IMR-90 (cell line): ENCODE measurements at regions not wholly inside any gene's neighbourhood (a gene's known extent, or its start where the extent isn't known, plus 50 kb on each side); places are given as distances from the start of the nearest gene placed in this dataset.

Experiments
- ATAC-seq: fragments of 200-7000 bp; cut with Tn5 transposase; 2 replicates; pipeline ENCODE4 v1.9.1; 2020; ENCODE audit warnings: low read depth, mild to moderate bottlenecking, moderate library complexity
- BruUV-seq: library from RNA; stranded (reverse); fragments of 400-500 nt; replicated peaks from 2 replicates; lab custom pipeline; 2021; lab: Mats Ljungman, UMichigan
- CTCF ChIA-PET: fragments of 300-600 bp; formaldehyde crosslinking; extraction: SDS; loops from one replicate; lab custom pipeline; 2021; ENCODE audit warnings: antibody characterized with exemption; lab: Yijun Ruan, JAX
- POLR2A ChIA-PET: fragments of 300-600 bp; sonication (Branson Sonifier 250); formaldehyde crosslinking; loops from one replicate; lab custom pipeline; 2022; ENCODE audit warnings: antibody characterized with exemption; ENCODE audit not compliant: unreplicated experiment; lab: Charles Lee
- DNase-seq: peaks from one replicate; pipeline ENCODE4 v3.0.0; 2013
- H2AFZ ChIP-seq: replicated peaks from 2 replicates; pipeline ENCODE3; 2013; ENCODE audit warnings: low read length, mild to moderate bottlenecking; ENCODE audit not compliant: poor library complexity
- H2AK5ac ChIP-seq: 2 replicates; pipeline ENCODE4 v1.6.1; 2013; ENCODE audit warnings: low read depth, low read length, inconsistent platforms
- H2AK9ac ChIP-seq: replicated peaks from 2 replicates; pipeline ENCODE3; 2013; ENCODE audit warnings: mild to moderate bottlenecking, low read depth, low read length, moderate library complexity; ENCODE audit not compliant: poor library complexity
- H2BK120ac ChIP-seq: 2 replicates; pipeline ENCODE4 v1.6.1; 2013; ENCODE audit warnings: low read depth, low read length, inconsistent platforms
- H2BK15ac ChIP-seq: 3 replicates; pipeline ENCODE4 v1.6.1; 2013; ENCODE audit warnings: low read depth, low read length, inconsistent platforms
- H2BK20ac ChIP-seq: 2 replicates; pipeline ENCODE4 v1.6.1; 2013; ENCODE audit warnings: low read depth, mild to moderate bottlenecking, inconsistent platforms, low read length, moderate library complexity
- H2BK5ac ChIP-seq: 2 replicates; pipeline ENCODE4 v1.6.1; 2013; ENCODE audit warnings: mild to moderate bottlenecking, low read depth, low read length, inconsistent platforms; ENCODE audit not compliant: poor library complexity, severe bottlenecking
- H3K14ac ChIP-seq: replicated peaks from 2 replicates; pipeline ENCODE4 v1.6.1; 2013; ENCODE audit warnings: low read depth, low read length, inconsistent platforms
- H3K18ac ChIP-seq: 2 replicates; pipeline ENCODE4 v1.6.1; 2013; ENCODE audit warnings: low read depth, low read length, control low read depth
- H3K23ac ChIP-seq: 2 replicates; pipeline ENCODE4 v1.6.1; 2013; ENCODE audit warnings: low read depth, low read length, inconsistent platforms
- H3K27ac ChIP-seq: 2 replicates; pipeline ENCODE4 v1.5.1; 2013; ENCODE audit warnings: mild to moderate bottlenecking, control low read depth, low read length; ENCODE audit not compliant: insufficient read depth
- H3K27me3 ChIP-seq: 2 replicates; pipeline ENCODE4 v1.6.1; 2013; ENCODE audit warnings: low read length; ENCODE audit not compliant: control insufficient read depth, insufficient read depth
- H3K36me3 ChIP-seq: 2 replicates; pipeline ENCODE4 v1.6.1; 2013; ENCODE audit warnings: low read length, mixed read lengths; ENCODE audit not compliant: control insufficient read depth, insufficient read depth
- H3K4ac ChIP-seq: 2 replicates; pipeline ENCODE4 v1.6.1; 2013; ENCODE audit warnings: low read depth, low read length, inconsistent platforms
- H3K4me1 ChIP-seq: 2 replicates; pipeline ENCODE4 v1.6.1; 2013; ENCODE audit warnings: low read length, mixed read lengths; ENCODE audit not compliant: control insufficient read depth, insufficient read depth
- H3K4me2 ChIP-seq: 2 replicates; pipeline ENCODE4 v1.6.1; 2013; ENCODE audit warnings: low read depth, mild to moderate bottlenecking, control low read depth, low read length, moderate library complexity
- H3K4me3 ChIP-seq: 2 replicates; pipeline ENCODE4 v1.5.1; 2013; ENCODE audit warnings: low read depth, mild to moderate bottlenecking, control low read depth, low read length, moderate library complexity; ENCODE audit not compliant: insufficient read depth
- H3K56ac ChIP-seq: 2 replicates; pipeline ENCODE4 v1.6.1; 2013; ENCODE audit warnings: low read length, inconsistent platforms; ENCODE audit not compliant: insufficient read depth; ENCODE audit errors: extremely low read depth
- H3K79me1 ChIP-seq, 2 experiments: 2 replicates each; pipeline ENCODE4 v1.6.1; 2013; ENCODE audit warnings: low read length in 2 of 2, inconsistent platforms in 1 of 2, low read depth in 1 of 2
- H3K9ac ChIP-seq: 2 replicates; pipeline ENCODE4 v1.6.1; 2013; ENCODE audit warnings: low read depth, low read length, control low read depth
- H3K9me1 ChIP-seq: 2 replicates; pipeline ENCODE4 v1.6.1; 2013; ENCODE audit warnings: low read length, inconsistent platforms; ENCODE audit not compliant: insufficient read depth
- H3K9me3 ChIP-seq: 2 replicates; pipeline ENCODE4 v1.6.1; 2013; ENCODE audit warnings: low read length; ENCODE audit not compliant: control insufficient read depth, insufficient read depth
- H4K20me1 ChIP-seq: 2 replicates; pipeline ENCODE4 v1.6.1; 2013; ENCODE audit warnings: low read length, inconsistent platforms; ENCODE audit not compliant: insufficient read depth
- H4K5ac ChIP-seq: 2 replicates; pipeline ENCODE4 v1.6.1; 2013; ENCODE audit warnings: mild to moderate bottlenecking, low read depth, low read length, control low read depth
- H4K8ac ChIP-seq, 2 experiments: 2 replicates each; pipeline ENCODE4 v1.6.1; 2013; ENCODE audit warnings: low read depth in 2 of 2, low read length in 2 of 2, control low read depth in 1 of 2, inconsistent platforms in 1 of 2
- H4K91ac ChIP-seq: 2 replicates; pipeline ENCODE4 v1.6.1; 2013; ENCODE audit warnings: low read depth, low read length, inconsistent platforms; ENCODE audit not compliant: insufficient read depth
- BHLHE40 ChIP-seq: fragments of 150-350 bp; IDR thresholded peaks from 2 replicates; pipeline ENCODE4 v1.6.1; 2016; ENCODE audit warnings: mild to moderate bottlenecking, low read depth, low read length
- CEBPB ChIP-seq: IDR thresholded peaks from 2 replicates; pipeline ENCODE4 v1.6.1; 2012; ENCODE audit warnings: low read depth, low read length, improper control_type of control experiment
- CHD1 ChIP-seq: IDR thresholded peaks from 2 replicates; pipeline ENCODE4 v1.6.1; 2012; ENCODE audit warnings: low read depth, low read length, improper control_type of control experiment
- CTCF ChIP-seq: conservative IDR thresholded peaks from 2 replicates; pipeline ENCODE4 v1.5.1; 2012; ENCODE audit warnings: mild to moderate bottlenecking, low read depth, low read length, improper control_type of control experiment
- FOS ChIP-seq: fragments of 150-350 bp; IDR thresholded peaks from 2 replicates; pipeline ENCODE4 v1.6.1; 2016; ENCODE audit warnings: low read depth, low read length
- MAFK ChIP-seq: IDR thresholded peaks from 2 replicates; pipeline ENCODE4 v1.6.1; 2012; ENCODE audit warnings: low read depth, low read length, improper control_type of control experiment
- MAZ ChIP-seq: IDR thresholded peaks from 2 replicates; pipeline ENCODE4 v1.6.1; 2012; ENCODE audit warnings: low read depth, mild to moderate bottlenecking, low read length, improper control_type of control experiment, moderate library complexity, borderline replicate concordance
- MXI1 ChIP-seq: IDR thresholded peaks from 2 replicates; pipeline ENCODE4 v1.6.1; 2012; ENCODE audit warnings: low read depth, mild to moderate bottlenecking, low read length, moderate library complexity, borderline replicate concordance
- NFE2L2 ChIP-seq: fragments of 150-350 bp; IDR thresholded peaks from 2 replicates; pipeline ENCODE4 v1.6.1; 2016; ENCODE audit warnings: low read depth, mild to moderate bottlenecking, low read length
- POLR2A ChIP-seq: IDR thresholded peaks from 2 replicates; pipeline ENCODE4 v1.6.1; 2012; ENCODE audit warnings: mild to moderate bottlenecking, low read depth, low read length
- RAD21 ChIP-seq: IDR thresholded peaks from 2 replicates; pipeline ENCODE4 v1.6.1; 2012; ENCODE audit warnings: low read length, improper control_type of control experiment
- RCOR1 ChIP-seq: IDR thresholded peaks from 2 replicates; pipeline ENCODE4 v1.6.1; 2012; ENCODE audit warnings: mild to moderate bottlenecking, low read length, improper control_type of control experiment; ENCODE audit not compliant: insufficient replicate concordance
- RFX5 ChIP-seq: IDR thresholded peaks from 2 replicates; pipeline ENCODE4 v1.8.0; 2012; ENCODE audit warnings: low read depth, mild to moderate bottlenecking, low read length, moderate library complexity
- SMC3 ChIP-seq: fragments of 150-350 bp; IDR thresholded peaks from 2 replicates; pipeline ENCODE4 v1.6.1; 2016; ENCODE audit warnings: low read depth, mild to moderate bottlenecking, antibody characterized with exemption, low read length, moderate library complexity
- USF2 ChIP-seq: fragments of 150-350 bp; IDR thresholded peaks from 2 replicates; pipeline ENCODE4 v1.6.1; 2017; ENCODE audit warnings: mild to moderate bottlenecking, antibody characterized with exemption, low read length, low read depth
- WGBS, 2 experiments: methylation state at CpG; one replicate each; pipeline versions ENCODE4 v1.1.5 to v1.1.7; 2013; ENCODE audit warnings: missing lambda C conversion rate in 2 of 2; ENCODE audit not compliant: insufficient read length in 1 of 2; ENCODE audit errors: extremely low coverage in 2 of 2; 5-methylcytosine and 5-hydroxymethylcytosine counted together
- dilution Hi-C: fragments of 300-500 bp; cut with HindIII; formaldehyde crosslinking; loops from one replicate; pipeline ENCODE4 v1.14.3; 2018; ENCODE audit warnings: low sequenced_read_pairs; ENCODE audit not compliant: unreplicated experiment
- in situ Hi-C: fragments of 300-500 bp; cut with MboI; formaldehyde crosslinking; loops from 3 replicates; pipeline ENCODE4 v1.14.3; 2019; ENCODE audit warnings: low sequenced_read_pairs, inconsistent platforms, mixed read lengths
- intact Hi-C: fragments of 100-400 bp; cut with micrococcal nuclease; formaldehyde crosslinking; loops from 2 replicates; pipeline ENCODE4 v1.10.0; 2022
- TF ChIP-seq, protein P1 (sequence below): fragments of 150-350 bp; IDR thresholded peaks from 2 replicates; pipeline ENCODE4 v1.6.1; 2016; ENCODE audit warnings: low read depth, mild to moderate bottlenecking, low read length, moderate library complexity, borderline replicate concordance

- Histone ChIP-seq H3K56ac (no peak overlapping the region), H2AK5ac (no peak overlapping the region), H4K8ac (no peak overlapping the region), H3K4me2 (no peak overlapping the region), H4K91ac (no peak overlapping the region), H3K4ac (no peak overlapping the region), H3K27ac (no peak overlapping the region), H3K4me1 (no peaks in the 10 kb centered on the region), H2BK5ac (no peak overlapping the region), H2BK120ac (no peak overlapping the region), H3K18ac (no peak overlapping the region), H3K23ac (no peak overlapping the region), H3K79me1 (no peaks in the 10 kb centered on the region), H3K9me3 (no peaks in the 10 kb centered on the region), H2BK20ac (no peak overlapping the region), H3K14ac (no peak overlapping the region), H3K9me1 (no peaks in the 10 kb centered on the region), H4K5ac (no peak overlapping the region), H4K20me1 (no peaks in the 10 kb centered on the region), H2AFZ (no peak overlapping the region), H2BK15ac (no peak overlapping the region), H3K27me3 (no peaks in the 10 kb centered on the region), H3K9ac (no peak overlapping the region), H3K36me3 (no peaks in the 10 kb centered on the region), H2AK9ac (no peak overlapping the region), H3K4me3 (no peak overlapping the region)
- dilution Hi-C loops (no loop called here), in situ Hi-C loops (no loop called here), intact Hi-C loops (no loop called here)
- CTCF ChIA-PET: no interaction called here
- no peak for ATAC-seq
- TF ChIP-seq RCOR1 (no peak), POLR2A (no peak), NFE2L2 (no peak), CEBPB (no peak), BHLHE40 (no peak), MXI1 (no peak), SMC3 (no peak), CTCF (no peak), FOS (no peak), RFX5 (no peak), MAFK (no peak), CHD1 (no peak), MAZ (no peak), USF2 (no peak), RAD21 (no peak)
- TF ChIP-seq, protein P1, sequence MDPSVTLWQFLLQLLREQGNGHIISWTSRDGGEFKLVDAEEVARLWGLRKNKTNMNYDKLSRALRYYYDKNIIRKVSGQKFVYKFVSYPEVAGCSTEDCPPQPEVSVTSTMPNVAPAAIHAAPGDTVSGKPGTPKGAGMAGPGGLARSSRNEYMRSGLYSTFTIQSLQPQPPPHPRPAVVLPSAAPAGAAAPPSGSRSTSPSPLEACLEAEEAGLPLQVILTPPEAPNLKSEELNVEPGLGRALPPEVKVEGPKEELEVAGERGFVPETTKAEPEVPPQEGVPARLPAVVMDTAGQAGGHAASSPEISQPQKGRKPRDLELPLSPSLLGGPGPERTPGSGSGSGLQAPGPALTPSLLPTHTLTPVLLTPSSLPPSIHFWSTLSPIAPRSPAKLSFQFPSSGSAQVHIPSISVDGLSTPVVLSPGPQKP: no peak
- no TSS peak for BruUV-seq
- no peak for DNase-seq
- POLR2A ChIA-PET: interaction anchor here (0.5 kb wide), 1 partner anchor 879 kb away, joined by 7 read pairs; no protein-coding TSS in a partner anchor
- WGBS, 2 experiments: no CpG with 5 or more reads among the region's 2 CpGs
These were observed 135.2 kb upstream of the PRL start for GRCh38 chr6:22432060-22432459.
